Spleen (tissue), 7 donors: ENCODE measurements at regions not wholly inside any gene's neighbourhood (a gene's known extent, or its start where the extent isn't known, plus 50 kb on each side); places are given as distances from the start of the nearest gene placed in this dataset.

Experiments
- POLR2A ChIP-seq, 3 donors: fragments of 450-650 bp; IDR thresholded peaks; one replicate each; pipeline ENCODE4 v1.5.1; 2017; ENCODE audit warnings: antibody characterized with exemption in 3 of 3, mild to moderate bottlenecking in 1 of 3
- POLR2AphosphoS5 ChIP-seq, 3 donors: sonication (generic); formaldehyde crosslinking; IDR thresholded peaks; one replicate each; pipeline ENCODE4 v1.5.1; 2017; ENCODE audit warnings: antibody characterized with exemption in 3 of 3
- TF ChIP-seq, protein P1 (sequence below), 11 experiments: fragments of 200-600 bp in 7 of 11; fragments of 450-650 bp in 4 of 11; sonication (generic) in 4 of 11; IDR thresholded peaks in 8 of 11; conservative IDR thresholded peaks in 3 of 11; 1 replicate in 7 of 11; 2 replicates in 4 of 11; pipeline versions ENCODE4 v1.4.0 to v1.8.0; 2016 to 2021; ENCODE audit warnings: antibody characterized with exemption in 11 of 11, inconsistent platforms in 4 of 11, mild to moderate bottlenecking in 1 of 11
- donor health status: DM: no; HTN: no; CAD: no; lungs with moderate emphysema.
- donor health status: DM: no; HTN: no; CAD: no.
- donor health status: DM: no; HTN: no; CAD: no.

DNA sequence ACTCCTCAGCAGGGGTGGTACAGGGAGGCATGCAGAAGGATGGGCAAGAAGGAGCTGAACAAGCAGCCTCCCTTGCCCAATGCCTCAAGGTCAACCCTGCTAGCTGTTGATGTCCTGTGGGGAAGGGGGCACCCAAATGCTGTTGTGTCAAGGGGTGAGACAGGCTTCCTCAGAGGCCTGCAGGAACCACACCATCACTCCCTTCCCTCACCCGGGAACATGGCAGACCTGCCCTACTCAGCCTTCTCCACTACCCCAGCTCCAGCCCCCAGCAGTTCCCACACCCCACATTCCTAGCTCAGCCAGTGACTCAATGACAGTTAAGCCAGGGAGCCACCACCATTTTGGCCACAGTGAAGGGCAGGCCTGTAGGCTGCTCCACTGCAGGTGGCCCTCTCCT lies 53.9 kb upstream of the RMP24 start:
- TF ChIP-seq, protein P1, sequence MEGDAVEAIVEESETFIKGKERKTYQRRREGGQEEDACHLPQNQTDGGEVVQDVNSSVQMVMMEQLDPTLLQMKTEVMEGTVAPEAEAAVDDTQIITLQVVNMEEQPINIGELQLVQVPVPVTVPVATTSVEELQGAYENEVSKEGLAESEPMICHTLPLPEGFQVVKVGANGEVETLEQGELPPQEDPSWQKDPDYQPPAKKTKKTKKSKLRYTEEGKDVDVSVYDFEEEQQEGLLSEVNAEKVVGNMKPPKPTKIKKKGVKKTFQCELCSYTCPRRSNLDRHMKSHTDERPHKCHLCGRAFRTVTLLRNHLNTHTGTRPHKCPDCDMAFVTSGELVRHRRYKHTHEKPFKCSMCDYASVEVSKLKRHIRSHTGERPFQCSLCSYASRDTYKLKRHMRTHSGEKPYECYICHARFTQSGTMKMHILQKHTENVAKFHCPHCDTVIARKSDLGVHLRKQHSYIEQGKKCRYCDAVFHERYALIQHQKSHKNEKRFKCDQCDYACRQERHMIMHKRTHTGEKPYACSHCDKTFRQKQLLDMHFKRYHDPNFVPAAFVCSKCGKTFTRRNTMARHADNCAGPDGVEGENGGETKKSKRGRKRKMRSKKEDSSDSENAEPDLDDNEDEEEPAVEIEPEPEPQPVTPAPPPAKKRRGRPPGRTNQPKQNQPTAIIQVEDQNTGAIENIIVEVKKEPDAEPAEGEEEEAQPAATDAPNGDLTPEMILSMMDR (IDR thresholded peaks at IDR 0.05 in 8 of 11, conservative IDR thresholded peaks at IDR 0.05 in 3 of 11) = no peak
- TF ChIP-seq POLR2A (IDR thresholded peaks at IDR 0.05) = no peak
- TF ChIP-seq POLR2AphosphoS5 (IDR thresholded peaks at IDR 0.05) = no peak
